H1 (cell line): ENCODE measurements at regions not wholly inside any gene's neighbourhood (a gene's known extent, or its start where the extent isn't known, plus 50 kb on each side); places are given as distances from the start of the nearest gene placed in this dataset.

Source experiments
- ASH2L ChIP-seq: fragments of 200-600, 300-600 bp; sonication (generic); IDR thresholded peaks from one replicate; pipeline ENCODE4 v1.7.1; 2017; ENCODE audit warnings: low read length
- CREB1 ChIP-seq: IDR thresholded peaks from 2 replicates; pipeline ENCODE4 v1.6.1; 2012; ENCODE audit warnings: inconsistent platforms
- EP300 ChIP-seq, 2 experiments: IDR thresholded peaks; 1 replicate in 1 of 2; 2 replicates in 1 of 2; pipeline ENCODE4 v1.6.1; 2011 to 2012; ENCODE audit warnings: low read depth in 2 of 2, low read length in 2 of 2, mild to moderate bottlenecking in 2 of 2, borderline replicate concordance in 1 of 2, inconsistent platforms in 1 of 2, moderate library complexity in 1 of 2
- EZH2 ChIP-seq: fragments of 200-600 bp; sonication (generic); IDR thresholded peaks from 2 replicates; pipeline ENCODE4 v1.7.1; 2012; ENCODE audit warnings: low read depth, mild to moderate bottlenecking, moderate library complexity, low read length, inconsistent platforms; ENCODE audit not compliant: severe bottlenecking
- GABPA ChIP-seq: IDR thresholded peaks from 2 replicates; pipeline ENCODE4 v1.6.1; 2011; ENCODE audit warnings: mild to moderate bottlenecking, low read length, moderate library complexity, borderline replicate concordance; ENCODE audit not compliant: insufficient read depth
- HDAC2 ChIP-seq, 2 experiments: fragments of 300-600 bp in 1 of 2; sonication (generic) in 1 of 2; IDR thresholded peaks; 2 replicates each; pipeline ENCODE4 v1.6.1; 2011 to 2012; ENCODE audit warnings: low read depth in 2 of 2, low read length in 2 of 2, mild to moderate bottlenecking in 2 of 2, moderate library complexity in 2 of 2, borderline replicate concordance in 1 of 2, inconsistent platforms in 1 of 2
- JUN ChIP-seq: IDR thresholded peaks from 2 replicates; pipeline ENCODE4 v1.6.1; 2011; ENCODE audit warnings: low read depth, mild to moderate bottlenecking, improper control_type of control experiment, low read length
- POLR2A ChIP-seq, 2 experiments: IDR thresholded peaks; 1 replicate in 1 of 2; 2 replicates in 1 of 2; pipeline ENCODE4 v1.6.1; 2011; ENCODE audit warnings: low read depth in 2 of 2, low read length in 2 of 2, mild to moderate bottlenecking in 2 of 2; ENCODE audit errors: control extremely low read depth in 1 of 2
- POLR2AphosphoS5 ChIP-seq: IDR thresholded peaks from 2 replicates; pipeline ENCODE4 v1.6.1; 2011; ENCODE audit warnings: low read depth, low read length
- TAF1 ChIP-seq: IDR thresholded peaks from 2 replicates; pipeline ENCODE4 v1.6.1; 2011; ENCODE audit warnings: mild to moderate bottlenecking, low read depth, low read length
- TBP ChIP-seq: IDR thresholded peaks from 2 replicates; pipeline ENCODE4 v1.6.1; 2011; ENCODE audit warnings: low read depth, low read length, improper control_type of control experiment
- YY1 ChIP-seq: IDR thresholded peaks from 2 replicates; pipeline ENCODE4 v1.6.1; 2011; ENCODE audit warnings: low read depth, mild to moderate bottlenecking, low read length
- TF ChIP-seq, protein P1 (sequence below), 3 experiments: IDR thresholded peaks; 1 replicate in 2 of 3; 2 replicates in 1 of 3; pipeline versions ENCODE4 v1.5.1 to v1.6.1; 2011; ENCODE audit warnings: low read length in 3 of 3, mild to moderate bottlenecking in 3 of 3, inconsistent platforms in 2 of 3, low read depth in 1 of 3, moderate library complexity in 1 of 3; ENCODE audit not compliant: insufficient read depth in 1 of 3; ENCODE audit errors: control extremely low read depth in 1 of 3

DNA sequence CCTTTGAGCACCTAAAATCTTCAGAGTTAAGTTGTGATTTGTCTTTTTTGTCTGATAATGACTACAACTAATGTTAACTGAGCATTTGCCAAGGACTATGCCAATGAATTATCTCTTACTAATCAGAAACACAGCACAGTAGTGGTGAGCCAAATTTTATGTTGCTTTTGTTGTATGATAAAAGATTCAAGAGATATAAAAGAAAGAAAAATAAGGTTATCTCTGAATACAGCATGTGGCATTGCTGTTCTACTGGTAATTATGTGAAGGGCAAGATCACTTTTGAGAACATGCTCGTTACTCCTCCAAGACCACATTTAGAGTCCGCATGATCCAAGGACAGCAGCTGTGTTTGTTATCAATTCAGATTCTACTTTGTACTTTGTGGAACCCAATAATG, 133.4 kb upstream of the MYLIP start:
- TF ChIP-seq JUN (no peak), GABPA (no peak), CREB1 (no peak), EZH2 (no peak), TAF1 (no peak), TBP (no peak), YY1 (no peak), POLR2AphosphoS5 (no peak), EP300 (IDR thresholded peaks at IDR 0.05; ENCODE audit: borderline replicate concordance in 1 of 2, low read depth in 2 of 2, low read length in 2 of 2) (no peak), HDAC2 (IDR thresholded peaks at IDR 0.05; ENCODE audit: borderline replicate concordance in 1 of 2, low read depth in 2 of 2, low read length in 2 of 2) (no peak), ASH2L (no peak), POLR2A (IDR thresholded peaks at IDR 0.05; ENCODE audit: control extremely low read depth in 1 of 2, low read depth in 2 of 2, low read length in 2 of 2) (no peak)
- TF ChIP-seq, protein P1, sequence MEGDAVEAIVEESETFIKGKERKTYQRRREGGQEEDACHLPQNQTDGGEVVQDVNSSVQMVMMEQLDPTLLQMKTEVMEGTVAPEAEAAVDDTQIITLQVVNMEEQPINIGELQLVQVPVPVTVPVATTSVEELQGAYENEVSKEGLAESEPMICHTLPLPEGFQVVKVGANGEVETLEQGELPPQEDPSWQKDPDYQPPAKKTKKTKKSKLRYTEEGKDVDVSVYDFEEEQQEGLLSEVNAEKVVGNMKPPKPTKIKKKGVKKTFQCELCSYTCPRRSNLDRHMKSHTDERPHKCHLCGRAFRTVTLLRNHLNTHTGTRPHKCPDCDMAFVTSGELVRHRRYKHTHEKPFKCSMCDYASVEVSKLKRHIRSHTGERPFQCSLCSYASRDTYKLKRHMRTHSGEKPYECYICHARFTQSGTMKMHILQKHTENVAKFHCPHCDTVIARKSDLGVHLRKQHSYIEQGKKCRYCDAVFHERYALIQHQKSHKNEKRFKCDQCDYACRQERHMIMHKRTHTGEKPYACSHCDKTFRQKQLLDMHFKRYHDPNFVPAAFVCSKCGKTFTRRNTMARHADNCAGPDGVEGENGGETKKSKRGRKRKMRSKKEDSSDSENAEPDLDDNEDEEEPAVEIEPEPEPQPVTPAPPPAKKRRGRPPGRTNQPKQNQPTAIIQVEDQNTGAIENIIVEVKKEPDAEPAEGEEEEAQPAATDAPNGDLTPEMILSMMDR (IDR thresholded peaks at IDR 0.05; ENCODE audit: control extremely low read depth in 1 of 3, insufficient read depth in 1 of 3, low read depth in 1 of 3, low read length in 3 of 3) = no peak
